Hematopoietic multipotent progenitor cell treated with erythropoietin and hydrocortisone succinate and interleukin-3 and kit ligand, for 8 days (in vitro differentiated cells): ENCODE measurements at regions not wholly inside any gene's neighbourhood (a gene's known extent, or its start where the extent isn't known, plus 50 kb on each side); places are given as distances from the start of the nearest gene placed in this dataset.

ENCODE experiments used
- DNase-seq: peaks from one replicate; pipeline ENCODE4 v3.0.0-alpha.2; 2015

GRCh38 chr17:14940108-14940937 is 324.8 kb downstream of the PMP22 start:
- DNase-seq = no peak

GRCh38 chr17:14935845-14936485 is 329.2 kb downstream of the PMP22 start:
- DNase-seq = no peak

- DNase-seq = no peak
These were observed 329.8 kb downstream of the PMP22 start for GRCh38 chr17:14935139-14935841.

GRCh38 chr17:14933676-14934075 is 331.4 kb downstream of the PMP22 start:
- no peak for DNase-seq

GRCh38 chr17:14926526-14927122 is 338.5 kb downstream of the PMP22 start:
- DNase-seq = peak; percentile 56

GRCh38 chr17:14926073-14926472 is 339.1 kb downstream of the PMP22 start:
- no peak for DNase-seq

- no peak for DNase-seq
These were observed 339.6 kb downstream of the PMP22 start for GRCh38 chr17:14925498-14925897.

GRCh38 chr17:14923981-14924380 is 341.1 kb downstream of the PMP22 start:
- DNase-seq = no peak

GRCh38 chr17:14922411-14922810 is 342.7 kb downstream of the PMP22 start:
- DNase-seq = no peak

GRCh38 chr17:14921936-14922335 is 343.2 kb downstream of the PMP22 start:
- DNase-seq = no peak

GRCh38 chr17:14919631-14920213 is 345.4 kb downstream of the PMP22 start:
- DNase-seq = no peak

GRCh38 chr17:14919094-14919493 is 346.0 kb downstream of the PMP22 start:
- no peak for DNase-seq

GRCh38 chr17:14918540-14918939 is 346.6 kb downstream of the PMP22 start:
- no peak for DNase-seq

- DNase-seq = no peak
These were observed 354.2 kb downstream of the PMP22 start for GRCh38 chr17:14910916-14911315.

GRCh38 chr17:14904386-14904785 is 360.7 kb downstream of the PMP22 start:
- no peak for DNase-seq

GRCh38 chr17:14903854-14904253 is 361.3 kb downstream of the PMP22 start:
- DNase-seq = no peak

- DNase-seq = no peak
These were observed 362.3 kb downstream of the PMP22 start for GRCh38 chr17:14902803-14903202.

GRCh38 chr17:14902297-14902696 is 362.8 kb downstream of the PMP22 start:
- no peak for DNase-seq

GRCh38 chr17:14901376-14901775 is 363.8 kb downstream of the PMP22 start:
- no peak for DNase-seq

- DNase-seq = peak; percentile 25
These were observed 378.9 kb downstream of the PMP22 start for GRCh38 chr17:14886200-14886739.

GRCh38 chr17:14882131-14882530 is 383.0 kb downstream of the PMP22 start:
- DNase-seq = no peak

GRCh38 chr17:14875557-14876412 is 389.3 kb downstream of the PMP22 start:
- DNase-seq = no peak
